ENCODE measurements at regions not wholly inside any gene's neighbourhood (a gene's known extent, or its start where the extent isn't known, plus 50 kb on each side); places are given as distances from the start of the nearest gene placed in this dataset.

DNA sequence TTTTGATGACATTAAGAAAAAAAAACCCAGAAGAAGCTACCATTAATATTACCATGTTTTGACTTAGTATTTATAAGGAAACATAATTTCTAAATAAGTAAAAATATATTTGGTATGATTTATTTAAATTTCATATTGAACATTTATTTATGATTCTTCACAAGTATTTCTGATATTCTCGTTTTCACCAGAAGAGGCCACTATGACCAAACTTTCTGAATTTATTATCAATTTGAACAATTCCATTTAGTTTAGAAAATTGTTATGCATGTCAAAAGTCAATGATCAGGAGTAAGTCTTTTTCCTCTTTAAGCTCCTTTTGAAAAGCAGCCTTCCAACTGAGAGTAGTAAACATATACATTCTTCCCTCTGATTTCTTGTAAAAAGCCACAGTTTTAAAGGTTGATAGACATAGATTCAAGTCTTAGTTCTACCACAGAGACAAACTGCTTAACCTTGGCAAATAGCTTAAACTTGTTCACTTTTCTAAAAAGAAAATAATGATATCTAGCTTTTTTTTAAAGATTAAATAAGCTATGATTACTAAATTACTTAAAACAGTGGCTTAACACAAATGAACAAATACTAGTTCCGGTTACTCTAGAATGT is 329.9 kb downstream of the TRIB2 start:
- TF ChIP-seq, protein P1, sequence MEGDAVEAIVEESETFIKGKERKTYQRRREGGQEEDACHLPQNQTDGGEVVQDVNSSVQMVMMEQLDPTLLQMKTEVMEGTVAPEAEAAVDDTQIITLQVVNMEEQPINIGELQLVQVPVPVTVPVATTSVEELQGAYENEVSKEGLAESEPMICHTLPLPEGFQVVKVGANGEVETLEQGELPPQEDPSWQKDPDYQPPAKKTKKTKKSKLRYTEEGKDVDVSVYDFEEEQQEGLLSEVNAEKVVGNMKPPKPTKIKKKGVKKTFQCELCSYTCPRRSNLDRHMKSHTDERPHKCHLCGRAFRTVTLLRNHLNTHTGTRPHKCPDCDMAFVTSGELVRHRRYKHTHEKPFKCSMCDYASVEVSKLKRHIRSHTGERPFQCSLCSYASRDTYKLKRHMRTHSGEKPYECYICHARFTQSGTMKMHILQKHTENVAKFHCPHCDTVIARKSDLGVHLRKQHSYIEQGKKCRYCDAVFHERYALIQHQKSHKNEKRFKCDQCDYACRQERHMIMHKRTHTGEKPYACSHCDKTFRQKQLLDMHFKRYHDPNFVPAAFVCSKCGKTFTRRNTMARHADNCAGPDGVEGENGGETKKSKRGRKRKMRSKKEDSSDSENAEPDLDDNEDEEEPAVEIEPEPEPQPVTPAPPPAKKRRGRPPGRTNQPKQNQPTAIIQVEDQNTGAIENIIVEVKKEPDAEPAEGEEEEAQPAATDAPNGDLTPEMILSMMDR (IDR thresholded peaks at IDR 0.05) = peak in 1 of 3 experiments; percentile 49
- no peak for TF ChIP-seq POLR2A (IDR thresholded peaks at IDR 0.05)

Data from testis (tissue), 2 donors.